ENCODE measurements at regions not wholly inside any gene's neighbourhood (a gene's known extent, or its start where the extent isn't known, plus 50 kb on each side); places are given as distances from the start of the nearest gene placed in this dataset.

- DNase-seq (ENCODE audit: low read depth, low spot score): no peak
- in situ Hi-C loops (cut with HindIII; ENCODE audit: low sequenced_read_pairs): no loop called here
- no peak overlapping the region for H3K4me3 ChIP-seq (ENCODE audit: low read depth, low read length)
- no peak for TF ChIP-seq CTCF (IDR thresholded peaks at IDR 0.05; ENCODE audit: low read depth, low read length)
Observed at GRCh38 chr12:46884362-46884761, 58.6 kb upstream of the SLC38A4 start.

GRCh38 chr12:46886541-46887041, 60.8 kb upstream of the SLC38A4 start:
- in situ Hi-C loops (cut with HindIII; ENCODE audit: low sequenced_read_pairs): no loop called here
- peak; percentile 93 for DNase-seq (ENCODE audit: low read depth, low spot score)
- H3K4me3 ChIP-seq (ENCODE audit: low read depth, low read length): no peak overlapping the region
- TF ChIP-seq CTCF (IDR thresholded peaks at IDR 0.05; ENCODE audit: low read depth, low read length): no peak

GRCh38 chr12:46887870-46888269, 62.1 kb upstream of the SLC38A4 start:
- no peak for DNase-seq (ENCODE audit: low read depth, low spot score)
- in situ Hi-C loops (cut with HindIII; ENCODE audit: low sequenced_read_pairs): no loop called here
- TF ChIP-seq CTCF (IDR thresholded peaks at IDR 0.05; ENCODE audit: low read depth, low read length): no peak
- no peak overlapping the region for H3K4me3 ChIP-seq (ENCODE audit: low read depth, low read length)

- no peak for DNase-seq (ENCODE audit: low read depth, low spot score)
- TF ChIP-seq CTCF (IDR thresholded peaks at IDR 0.05; ENCODE audit: low read depth, low read length): no peak
- in situ Hi-C loops (cut with HindIII; ENCODE audit: low sequenced_read_pairs): no loop called here
- no peak overlapping the region for H3K4me3 ChIP-seq (ENCODE audit: low read depth, low read length)
Observed at GRCh38 chr12:46888568-46888967, 62.8 kb upstream of the SLC38A4 start.

- no peak for TF ChIP-seq CTCF (IDR thresholded peaks at IDR 0.05; ENCODE audit: low read depth, low read length)
- in situ Hi-C loops (cut with HindIII; ENCODE audit: low sequenced_read_pairs): no loop called here
- no peak overlapping the region for H3K4me3 ChIP-seq (ENCODE audit: low read depth, low read length)
- DNase-seq (ENCODE audit: low read depth, low spot score): peak; percentile 50
Observed at GRCh38 chr12:46891306-46891705, 65.5 kb upstream of the SLC38A4 start.

GRCh38 chr12:46892034-46892705, 66.4 kb upstream of the SLC38A4 start:
- H3K4me3 ChIP-seq (ENCODE audit: low read depth, low read length): no peak overlapping the region
- in situ Hi-C loops (cut with HindIII; ENCODE audit: low sequenced_read_pairs): no loop called here
- no peak for DNase-seq (ENCODE audit: low read depth, low spot score)
- TF ChIP-seq CTCF (IDR thresholded peaks at IDR 0.05; ENCODE audit: low read depth, low read length): no peak

Measured in astrocyte of the spinal cord (primary cell).